CD4-positive, alpha-beta memory T cell (primary cell): ENCODE measurements at regions not wholly inside any gene's neighbourhood (a gene's known extent, or its start where the extent isn't known, plus 50 kb on each side); places are given as distances from the start of the nearest gene placed in this dataset.
"Not testable (repeated sequence)": the region's sequence is repeated elsewhere in the genome, so short reads cannot be mapped to it uniquely, and the experiment has no call there.

Source experiments
- CTCF ChIA-PET: fragments of 350-600 bp; sonication (Branson Sonifier 250); formaldehyde crosslinking; loops from one replicate; lab custom pipeline; 2021; ENCODE audit warnings: inconsistent platforms; ENCODE audit not compliant: partially characterized antibody; lab: Charles Lee
- POLR2A ChIA-PET: fragments of 350-600 bp; sonication (Branson Sonifier 250); formaldehyde crosslinking; loops from one replicate; lab custom pipeline; 2021; ENCODE audit not compliant: partially characterized antibody; lab: Charles Lee
- DNase-seq, 5 donors: peaks; one replicate each; pipeline versions ENCODE4 v3.0.0 to v3.0.0-alpha.2; 2020 to 2022; ENCODE audit warnings: mixed read lengths in 1 of 5
- H3K27ac ChIP-seq: one replicate; pipeline ENCODE4 v1.7.0; 2013; ENCODE audit warnings: low read depth, low read length
- H3K27me3 ChIP-seq: 2 replicates; pipeline ENCODE4 v1.7.0; 2013; ENCODE audit warnings: mild to moderate bottlenecking, low read length, moderate library complexity; ENCODE audit not compliant: insufficient read depth
- H3K36me3 ChIP-seq: 2 replicates; pipeline ENCODE4 v1.7.0; 2013; ENCODE audit warnings: mild to moderate bottlenecking, low read length, moderate library complexity; ENCODE audit not compliant: insufficient read depth
- H3K4me1 ChIP-seq: 2 replicates; pipeline ENCODE4 v1.7.0; 2013; ENCODE audit warnings: mild to moderate bottlenecking, low read length, moderate library complexity; ENCODE audit not compliant: insufficient read depth
- H3K4me3 ChIP-seq, 2 donors: one replicate each; pipeline ENCODE4 v1.7.0; 2013; ENCODE audit warnings: low read length in 2 of 2, mild to moderate bottlenecking in 1 of 2
- H3K9me3 ChIP-seq, 2 donors: one replicate each; pipeline ENCODE4 v1.7.0; 2013; ENCODE audit warnings: low read length in 2 of 2, control low read depth in 1 of 2; ENCODE audit not compliant: control insufficient read depth in 1 of 2
- H3K27ac Mint-ChIP-seq, 7 donors: one replicate each; pipeline ENCODE4 v1.8.0; 2020 to 2021; ENCODE audit warnings: mixed read lengths in 7 of 7, mild to moderate bottlenecking in 6 of 7, inconsistent platforms in 3 of 7, moderate library complexity in 3 of 7
- H3K27me3 Mint-ChIP-seq, 2 donors: one replicate each; pipeline ENCODE4 v1.8.0; 2020 to 2021; ENCODE audit warnings: mixed read lengths in 2 of 2
- H3K36me3 Mint-ChIP-seq, 2 donors: one replicate each; pipeline ENCODE4 v1.8.0; 2020 to 2021; ENCODE audit warnings: mixed read lengths in 2 of 2, inconsistent platforms in 1 of 2, mild to moderate bottlenecking in 1 of 2
- H3K4me1 Mint-ChIP-seq, 4 donors: one replicate each; pipeline ENCODE4 v1.8.0; 2020 to 2021; ENCODE audit warnings: mixed read lengths in 4 of 4, mild to moderate bottlenecking in 1 of 4
- H3K4me3 Mint-ChIP-seq, 8 donors: one replicate each; pipeline ENCODE4 v1.8.0; 2020 to 2021; ENCODE audit warnings: mixed read lengths in 8 of 8, mild to moderate bottlenecking in 7 of 8, moderate library complexity in 6 of 8, inconsistent platforms in 3 of 8
- H3K9me3 Mint-ChIP-seq, 8 donors: one replicate each; pipeline ENCODE4 v1.8.0; 2020 to 2021; ENCODE audit warnings: mixed read lengths in 8 of 8, mild to moderate bottlenecking in 5 of 8, inconsistent platforms in 3 of 8, moderate library complexity in 1 of 8
- intact Hi-C: fragments of 100-400 bp; cut with micrococcal nuclease; formaldehyde crosslinking; loops from one replicate; pipeline ENCODE4 v1.15.1; 2023

DNA sequence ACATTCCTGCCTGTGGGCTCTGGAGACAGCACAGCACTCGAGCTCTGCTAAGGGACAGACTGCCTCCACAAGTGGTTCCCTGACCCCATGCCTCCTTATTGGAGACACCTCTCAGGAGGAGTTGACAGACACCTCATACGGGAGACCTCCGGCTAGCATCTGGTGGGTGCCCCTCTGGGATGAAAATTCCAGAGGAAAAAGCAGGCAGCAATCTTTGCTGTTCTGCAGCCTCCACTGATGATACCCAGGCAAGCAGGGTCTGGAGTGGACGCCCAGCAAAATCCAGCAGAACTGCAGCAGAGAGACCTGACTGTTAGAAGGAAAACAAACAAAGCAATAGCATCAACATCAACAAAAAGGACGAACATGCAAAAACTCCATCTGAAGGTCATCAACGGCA lies 639.4 kb downstream of the SLC16A7 start:
- Mint-ChIP-seq H3K4me3 (no peak overlapping the region), H3K36me3 (no peaks in the 10 kb centered on the region), H3K27me3 (no peaks in the 10 kb centered on the region), H3K27ac (no peak overlapping the region), H3K9me3 (peaks cover 0 to 21% (median 5%) of the 10 kb centered on the region in 8 donors), H3K4me1 (no peaks in the 10 kb centered on the region)
- Histone ChIP-seq H3K4me3 (no peak overlapping the region), H3K27me3 (no peaks in the 10 kb centered on the region), H3K4me1 (no peaks in the 10 kb centered on the region), H3K27ac (no peak overlapping the region), H3K36me3 (no peaks in the 10 kb centered on the region), H3K9me3 (no peaks in the 10 kb centered on the region)
- intact Hi-C loops = no loop called here
- ChIA-PET CTCF (no interaction called here), POLR2A (no interaction called here)
- DNase-seq = peak in 1 of 5 donors; percentile 25

DNA sequence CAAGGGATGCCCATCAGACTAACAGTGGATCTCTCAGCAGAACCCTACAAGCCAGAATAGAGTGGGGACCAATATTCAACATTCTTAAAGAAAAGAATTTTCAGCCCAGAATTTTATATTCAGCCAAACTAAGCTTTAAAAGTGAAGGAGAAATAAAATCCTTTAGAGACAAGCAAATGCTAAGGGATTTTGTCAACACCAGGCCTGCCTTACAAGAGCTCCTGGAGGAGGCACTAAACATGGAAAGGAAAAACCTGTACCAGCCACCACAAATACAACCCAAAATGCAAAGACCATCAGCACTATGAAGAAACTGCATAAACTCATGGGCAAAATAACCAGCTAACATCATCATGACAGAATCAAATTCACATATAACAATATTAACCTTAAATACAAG lies 640.6 kb downstream of the SLC16A7 start:
- CTCF ChIA-PET, H3K27ac ChIP-seq, POLR2A ChIA-PET, H3K27me3 Mint-ChIP-seq, H3K4me1 Mint-ChIP-seq, H3K4me1 ChIP-seq, intact Hi-C loops, H3K4me3 Mint-ChIP-seq, H3K4me3 ChIP-seq, H3K9me3 ChIP-seq, H3K36me3 ChIP-seq, DNase-seq, H3K27me3 ChIP-seq, H3K27ac Mint-ChIP-seq, H3K36me3 Mint-ChIP-seq: not testable (repeated sequence)
- peaks cover 0 to 17% (median 5%) of the 10 kb centered on the region in 8 donors for H3K9me3 Mint-ChIP-seq

DNA sequence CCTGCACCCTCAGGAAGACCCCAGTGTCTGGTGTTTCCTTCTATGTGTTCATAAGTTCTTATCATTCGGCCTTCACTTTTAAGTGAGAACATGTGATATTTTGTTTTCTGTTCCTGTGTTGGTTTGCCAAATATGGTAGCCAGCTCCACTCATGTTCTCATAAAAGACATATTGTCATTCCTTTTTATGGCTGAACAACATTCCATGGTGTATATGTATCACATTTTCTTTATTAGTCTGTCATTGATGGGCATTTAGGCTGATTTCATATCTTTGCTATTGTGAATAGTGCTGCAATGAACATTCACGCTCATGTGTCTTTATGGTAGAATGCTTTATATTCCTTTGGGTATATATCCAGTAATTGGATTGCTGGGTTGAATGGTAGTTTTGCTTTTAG lies 645.1 kb downstream of the SLC16A7 start:
- CTCF ChIA-PET = no interaction called here
- H3K27ac ChIP-seq = no peak overlapping the region
- Mint-ChIP-seq H3K4me3 (no peak overlapping the region), H3K27me3 (no peaks in the 10 kb centered on the region), H3K27ac (no peak overlapping the region), H3K9me3 (peaks cover 0 to 14% (median 6%) of the 10 kb centered on the region in 8 donors), H3K36me3 (no peaks in the 10 kb centered on the region), H3K4me1 (no peaks in the 10 kb centered on the region)
- H3K4me1 ChIP-seq = no peaks in the 10 kb centered on the region
- no peak for DNase-seq
- POLR2A ChIA-PET = no interaction called here
- no peaks in the 10 kb centered on the region for H3K9me3 ChIP-seq
- intact Hi-C loops = no loop called here
- H3K36me3 ChIP-seq = no peaks in the 10 kb centered on the region
- no peaks in the 10 kb centered on the region for H3K27me3 ChIP-seq
- no peak overlapping the region for H3K4me3 ChIP-seq

DNA sequence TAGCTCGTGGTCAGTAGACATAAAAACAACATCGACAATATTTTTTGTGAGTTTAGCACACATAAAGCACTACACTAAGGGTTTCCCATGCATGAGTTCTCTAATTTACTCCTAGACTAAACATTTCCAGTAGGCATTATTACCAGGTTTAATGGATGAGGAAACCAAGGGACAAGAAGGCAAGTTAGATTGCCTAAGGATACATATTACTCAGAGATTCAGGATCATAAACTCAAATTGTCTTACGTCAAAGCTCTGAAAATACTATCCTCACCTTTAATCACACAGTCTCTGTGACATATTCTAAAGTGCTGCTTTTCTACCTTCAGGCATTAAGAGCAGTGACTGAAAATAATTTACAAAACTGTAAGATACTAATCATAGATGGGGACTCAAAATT lies 655.3 kb downstream of the SLC16A7 start:
- ChIA-PET POLR2A (no interaction called here), CTCF (no interaction called here)
- no peaks in the 10 kb centered on the region for H3K27me3 Mint-ChIP-seq
- no peaks in the 10 kb centered on the region for H3K36me3 Mint-ChIP-seq
- Histone ChIP-seq H3K27ac (no peak overlapping the region), H3K9me3 (no peaks in the 10 kb centered on the region), H3K27me3 (no peaks in the 10 kb centered on the region), H3K4me1 (no peaks in the 10 kb centered on the region), H3K36me3 (no peaks in the 10 kb centered on the region), H3K4me3 (no peak overlapping the region)
- DNase-seq = no peak
- peaks cover 0 to 6% (median 2%) of the 10 kb centered on the region in 8 donors for H3K9me3 Mint-ChIP-seq
- peak overlapping the region in 1 of 7 donors; percentile 15 for H3K27ac Mint-ChIP-seq
- no peaks in the 10 kb centered on the region for H3K4me1 Mint-ChIP-seq
- H3K4me3 Mint-ChIP-seq = no peak overlapping the region
- intact Hi-C loops = no loop called here

- no peak overlapping the region for H3K27ac Mint-ChIP-seq
- POLR2A ChIA-PET = no interaction called here
Measured at GRCh38 chr12:60252359-60253096, 656.7 kb downstream of the SLC16A7 start.

GRCh38 chr12:60255044-60255443 lies 659.2 kb downstream of the SLC16A7 start:
- ChIA-PET CTCF (no interaction called here), POLR2A (no interaction called here)
- Mint-ChIP-seq H3K9me3 (peaks cover 0 to 3% (median 0%) of the 10 kb centered on the region in 8 donors), H3K27me3 (no peaks in the 10 kb centered on the region), H3K27ac (no peak overlapping the region), H3K36me3 (no peaks in the 10 kb centered on the region), H3K4me3 (no peak overlapping the region), H3K4me1 (no peaks in the 10 kb centered on the region)
- Histone ChIP-seq H3K27me3 (no peaks in the 10 kb centered on the region), H3K36me3 (no peaks in the 10 kb centered on the region), H3K27ac (no peak overlapping the region), H3K9me3 (no peaks in the 10 kb centered on the region), H3K4me3 (no peak overlapping the region), H3K4me1 (no peaks in the 10 kb centered on the region)
- DNase-seq = no peak
- intact Hi-C loops = no loop called here

More at GRCh38 chr12:60252359-60253096, 656.7 kb downstream of the SLC16A7 start:
- no peaks in the 10 kb centered on the region for H3K4me1 Mint-ChIP-seq
- DNase-seq = no peak
- Histone ChIP-seq H3K4me1 (no peaks in the 10 kb centered on the region), H3K4me3 (no peak overlapping the region), H3K27me3 (no peaks in the 10 kb centered on the region), H3K9me3 (no peaks in the 10 kb centered on the region), H3K27ac (no peak overlapping the region), H3K36me3 (no peaks in the 10 kb centered on the region)
- H3K36me3 Mint-ChIP-seq = no peaks in the 10 kb centered on the region
- intact Hi-C loops = no loop called here
- no peaks in the 10 kb centered on the region for H3K27me3 Mint-ChIP-seq
- H3K9me3 Mint-ChIP-seq = peaks cover 0 to 3% (median 0%) of the 10 kb centered on the region in 8 donors
- CTCF ChIA-PET = no interaction called here
- H3K4me3 Mint-ChIP-seq = no peak overlapping the region

DNA sequence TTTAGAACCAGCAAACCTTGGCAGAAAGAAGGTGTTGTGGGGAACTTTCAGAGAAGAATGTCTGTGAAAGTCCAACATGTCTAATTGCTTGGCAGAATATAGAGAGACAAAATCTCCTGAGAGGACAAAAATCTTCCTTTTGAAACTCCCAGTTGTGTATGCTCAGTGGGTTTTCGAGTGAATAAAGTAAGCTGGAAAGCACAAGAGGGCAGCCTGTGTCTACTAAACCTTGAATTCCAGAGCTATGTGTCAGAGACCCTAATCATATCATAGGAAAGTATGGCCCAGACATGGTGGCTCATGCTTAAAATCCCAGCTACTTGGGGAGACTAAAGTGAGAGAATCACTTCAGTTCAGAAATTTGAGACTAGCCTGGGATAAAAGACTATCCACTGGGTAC lies 661.2 kb downstream of the SLC16A7 start:
- Mint-ChIP-seq H3K27me3 (no peaks in the 10 kb centered on the region), H3K9me3 (no peaks in the 10 kb centered on the region), H3K27ac (no peak overlapping the region), H3K36me3 (no peaks in the 10 kb centered on the region), H3K4me3 (no peak overlapping the region), H3K4me1 (no peaks in the 10 kb centered on the region)
- Histone ChIP-seq H3K9me3 (no peaks in the 10 kb centered on the region), H3K27me3 (no peaks in the 10 kb centered on the region), H3K4me3 (no peak overlapping the region), H3K27ac (no peak overlapping the region), H3K36me3 (no peaks in the 10 kb centered on the region), H3K4me1 (no peaks in the 10 kb centered on the region)
- no peak for DNase-seq
- CTCF ChIA-PET = no interaction called here
- intact Hi-C loops = no loop called here
- POLR2A ChIA-PET = no interaction called here
